IMR-90 (cell line): ENCODE measurements at regions not wholly inside any gene's neighbourhood (a gene's known extent, or its start where the extent isn't known, plus 50 kb on each side); places are given as distances from the start of the nearest gene placed in this dataset.

Source experiments
- ATAC-seq: fragments of 200-7000 bp; cut with Tn5 transposase; 2 replicates; pipeline ENCODE4 v1.9.1; 2020; ENCODE audit warnings: low read depth, mild to moderate bottlenecking, moderate library complexity
- BruUV-seq: library from RNA; stranded (reverse); fragments of 400-500 nt; replicated peaks from 2 replicates; lab custom pipeline; 2021; lab: Mats Ljungman, UMichigan
- CTCF ChIA-PET: fragments of 300-600 bp; formaldehyde crosslinking; extraction: SDS; loops from one replicate; lab custom pipeline; 2021; ENCODE audit warnings: antibody characterized with exemption; lab: Yijun Ruan, JAX
- POLR2A ChIA-PET: fragments of 300-600 bp; sonication (Branson Sonifier 250); formaldehyde crosslinking; loops from one replicate; lab custom pipeline; 2022; ENCODE audit warnings: antibody characterized with exemption; ENCODE audit not compliant: unreplicated experiment; lab: Charles Lee
- DNase-seq: peaks from one replicate; pipeline ENCODE4 v3.0.0; 2013
- H2AFZ ChIP-seq: replicated peaks from 2 replicates; pipeline ENCODE3; 2013; ENCODE audit warnings: low read length, mild to moderate bottlenecking; ENCODE audit not compliant: poor library complexity
- H2AK5ac ChIP-seq: 2 replicates; pipeline ENCODE4 v1.6.1; 2013; ENCODE audit warnings: low read depth, low read length, inconsistent platforms
- H2AK9ac ChIP-seq: replicated peaks from 2 replicates; pipeline ENCODE3; 2013; ENCODE audit warnings: mild to moderate bottlenecking, low read depth, low read length, moderate library complexity; ENCODE audit not compliant: poor library complexity
- H2BK120ac ChIP-seq: 2 replicates; pipeline ENCODE4 v1.6.1; 2013; ENCODE audit warnings: low read depth, low read length, inconsistent platforms
- H2BK15ac ChIP-seq: 3 replicates; pipeline ENCODE4 v1.6.1; 2013; ENCODE audit warnings: low read depth, low read length, inconsistent platforms
- H2BK20ac ChIP-seq: 2 replicates; pipeline ENCODE4 v1.6.1; 2013; ENCODE audit warnings: low read depth, mild to moderate bottlenecking, inconsistent platforms, low read length, moderate library complexity
- H2BK5ac ChIP-seq: 2 replicates; pipeline ENCODE4 v1.6.1; 2013; ENCODE audit warnings: mild to moderate bottlenecking, low read depth, low read length, inconsistent platforms; ENCODE audit not compliant: poor library complexity, severe bottlenecking
- H3K14ac ChIP-seq: replicated peaks from 2 replicates; pipeline ENCODE4 v1.6.1; 2013; ENCODE audit warnings: low read depth, low read length, inconsistent platforms
- H3K18ac ChIP-seq: 2 replicates; pipeline ENCODE4 v1.6.1; 2013; ENCODE audit warnings: low read depth, low read length, control low read depth
- H3K23ac ChIP-seq: 2 replicates; pipeline ENCODE4 v1.6.1; 2013; ENCODE audit warnings: low read depth, low read length, inconsistent platforms
- H3K27ac ChIP-seq: 2 replicates; pipeline ENCODE4 v1.5.1; 2013; ENCODE audit warnings: mild to moderate bottlenecking, control low read depth, low read length; ENCODE audit not compliant: insufficient read depth
- H3K27me3 ChIP-seq: 2 replicates; pipeline ENCODE4 v1.6.1; 2013; ENCODE audit warnings: low read length; ENCODE audit not compliant: control insufficient read depth, insufficient read depth
- H3K36me3 ChIP-seq: 2 replicates; pipeline ENCODE4 v1.6.1; 2013; ENCODE audit warnings: low read length, mixed read lengths; ENCODE audit not compliant: control insufficient read depth, insufficient read depth
- H3K4ac ChIP-seq: 2 replicates; pipeline ENCODE4 v1.6.1; 2013; ENCODE audit warnings: low read depth, low read length, inconsistent platforms
- H3K4me1 ChIP-seq: 2 replicates; pipeline ENCODE4 v1.6.1; 2013; ENCODE audit warnings: low read length, mixed read lengths; ENCODE audit not compliant: control insufficient read depth, insufficient read depth
- H3K4me2 ChIP-seq: 2 replicates; pipeline ENCODE4 v1.6.1; 2013; ENCODE audit warnings: low read depth, mild to moderate bottlenecking, control low read depth, low read length, moderate library complexity
- H3K4me3 ChIP-seq: 2 replicates; pipeline ENCODE4 v1.5.1; 2013; ENCODE audit warnings: low read depth, mild to moderate bottlenecking, control low read depth, low read length, moderate library complexity; ENCODE audit not compliant: insufficient read depth
- H3K56ac ChIP-seq: 2 replicates; pipeline ENCODE4 v1.6.1; 2013; ENCODE audit warnings: low read length, inconsistent platforms; ENCODE audit not compliant: insufficient read depth; ENCODE audit errors: extremely low read depth
- H3K79me1 ChIP-seq, 2 experiments: 2 replicates each; pipeline ENCODE4 v1.6.1; 2013; ENCODE audit warnings: low read length in 2 of 2, inconsistent platforms in 1 of 2, low read depth in 1 of 2
- H3K9ac ChIP-seq: 2 replicates; pipeline ENCODE4 v1.6.1; 2013; ENCODE audit warnings: low read depth, low read length, control low read depth
- H3K9me1 ChIP-seq: 2 replicates; pipeline ENCODE4 v1.6.1; 2013; ENCODE audit warnings: low read length, inconsistent platforms; ENCODE audit not compliant: insufficient read depth
- H3K9me3 ChIP-seq: 2 replicates; pipeline ENCODE4 v1.6.1; 2013; ENCODE audit warnings: low read length; ENCODE audit not compliant: control insufficient read depth, insufficient read depth
- H4K20me1 ChIP-seq: 2 replicates; pipeline ENCODE4 v1.6.1; 2013; ENCODE audit warnings: low read length, inconsistent platforms; ENCODE audit not compliant: insufficient read depth
- H4K5ac ChIP-seq: 2 replicates; pipeline ENCODE4 v1.6.1; 2013; ENCODE audit warnings: mild to moderate bottlenecking, low read depth, low read length, control low read depth
- H4K8ac ChIP-seq, 2 experiments: 2 replicates each; pipeline ENCODE4 v1.6.1; 2013; ENCODE audit warnings: low read depth in 2 of 2, low read length in 2 of 2, control low read depth in 1 of 2, inconsistent platforms in 1 of 2
- H4K91ac ChIP-seq: 2 replicates; pipeline ENCODE4 v1.6.1; 2013; ENCODE audit warnings: low read depth, low read length, inconsistent platforms; ENCODE audit not compliant: insufficient read depth
- BHLHE40 ChIP-seq: fragments of 150-350 bp; IDR thresholded peaks from 2 replicates; pipeline ENCODE4 v1.6.1; 2016; ENCODE audit warnings: mild to moderate bottlenecking, low read depth, low read length
- CEBPB ChIP-seq: IDR thresholded peaks from 2 replicates; pipeline ENCODE4 v1.6.1; 2012; ENCODE audit warnings: low read depth, low read length, improper control_type of control experiment
- CHD1 ChIP-seq: IDR thresholded peaks from 2 replicates; pipeline ENCODE4 v1.6.1; 2012; ENCODE audit warnings: low read depth, low read length, improper control_type of control experiment
- CTCF ChIP-seq: conservative IDR thresholded peaks from 2 replicates; pipeline ENCODE4 v1.5.1; 2012; ENCODE audit warnings: mild to moderate bottlenecking, low read depth, low read length, improper control_type of control experiment
- ELK1 ChIP-seq: fragments of 150-350 bp; IDR thresholded peaks from 2 replicates; pipeline ENCODE4 v1.6.1; 2016; ENCODE audit warnings: low read depth, mild to moderate bottlenecking, low read length, moderate library complexity, borderline replicate concordance
- FOS ChIP-seq: fragments of 150-350 bp; IDR thresholded peaks from 2 replicates; pipeline ENCODE4 v1.6.1; 2016; ENCODE audit warnings: low read depth, low read length
- MAFK ChIP-seq: IDR thresholded peaks from 2 replicates; pipeline ENCODE4 v1.6.1; 2012; ENCODE audit warnings: low read depth, low read length, improper control_type of control experiment
- MAZ ChIP-seq: IDR thresholded peaks from 2 replicates; pipeline ENCODE4 v1.6.1; 2012; ENCODE audit warnings: low read depth, mild to moderate bottlenecking, low read length, improper control_type of control experiment, moderate library complexity, borderline replicate concordance
- MXI1 ChIP-seq: IDR thresholded peaks from 2 replicates; pipeline ENCODE4 v1.6.1; 2012; ENCODE audit warnings: low read depth, mild to moderate bottlenecking, low read length, moderate library complexity, borderline replicate concordance
- NFE2L2 ChIP-seq: fragments of 150-350 bp; IDR thresholded peaks from 2 replicates; pipeline ENCODE4 v1.6.1; 2016; ENCODE audit warnings: low read depth, mild to moderate bottlenecking, low read length
- POLR2A ChIP-seq: IDR thresholded peaks from 2 replicates; pipeline ENCODE4 v1.6.1; 2012; ENCODE audit warnings: mild to moderate bottlenecking, low read depth, low read length
- RAD21 ChIP-seq: IDR thresholded peaks from 2 replicates; pipeline ENCODE4 v1.6.1; 2012; ENCODE audit warnings: low read length, improper control_type of control experiment
- RCOR1 ChIP-seq: IDR thresholded peaks from 2 replicates; pipeline ENCODE4 v1.6.1; 2012; ENCODE audit warnings: mild to moderate bottlenecking, low read length, improper control_type of control experiment; ENCODE audit not compliant: insufficient replicate concordance
- RFX5 ChIP-seq: IDR thresholded peaks from 2 replicates; pipeline ENCODE4 v1.8.0; 2012; ENCODE audit warnings: low read depth, mild to moderate bottlenecking, low read length, moderate library complexity
- SMC3 ChIP-seq: fragments of 150-350 bp; IDR thresholded peaks from 2 replicates; pipeline ENCODE4 v1.6.1; 2016; ENCODE audit warnings: low read depth, mild to moderate bottlenecking, antibody characterized with exemption, low read length, moderate library complexity
- USF2 ChIP-seq: fragments of 150-350 bp; IDR thresholded peaks from 2 replicates; pipeline ENCODE4 v1.6.1; 2017; ENCODE audit warnings: mild to moderate bottlenecking, antibody characterized with exemption, low read length, low read depth
- WGBS, 2 experiments: methylation state at CpG; one replicate each; pipeline versions ENCODE4 v1.1.5 to v1.1.7; 2013; ENCODE audit warnings: missing lambda C conversion rate in 2 of 2; ENCODE audit not compliant: insufficient read length in 1 of 2; ENCODE audit errors: extremely low coverage in 2 of 2; 5-methylcytosine and 5-hydroxymethylcytosine counted together
- dilution Hi-C: fragments of 300-500 bp; cut with HindIII; formaldehyde crosslinking; loops from one replicate; pipeline ENCODE4 v1.14.3; 2018; ENCODE audit warnings: low sequenced_read_pairs; ENCODE audit not compliant: unreplicated experiment
- in situ Hi-C: fragments of 300-500 bp; cut with MboI; formaldehyde crosslinking; loops from 3 replicates; pipeline ENCODE4 v1.14.3; 2019; ENCODE audit warnings: low sequenced_read_pairs, inconsistent platforms, mixed read lengths
- intact Hi-C: fragments of 100-400 bp; cut with micrococcal nuclease; formaldehyde crosslinking; loops from 2 replicates; pipeline ENCODE4 v1.10.0; 2022

GRCh38 chr2:193989645-193990044 lies 1667.4 kb upstream of the SLC39A10 start:
- in situ Hi-C loops (no loop called here), intact Hi-C loops (no loop called here), dilution Hi-C loops (no loop called here)
- Histone ChIP-seq H3K23ac (no peak overlapping the region), H4K20me1 (no peaks in the 10 kb centered on the region), H3K9me1 (no peaks in the 10 kb centered on the region), H3K9ac (no peak overlapping the region), H2AK9ac (no peak overlapping the region), H4K8ac (no peak overlapping the region), H3K18ac (no peak overlapping the region), H3K56ac (no peak overlapping the region), H3K4me1 (no peaks in the 10 kb centered on the region), H3K14ac (no peak overlapping the region), H3K9me3 (peaks cover 4% of the 10 kb centered on the region), H2BK5ac (no peak overlapping the region), H3K4ac (no peak overlapping the region), H2AFZ (no peak overlapping the region), H3K27ac (no peak overlapping the region), H3K79me1 (no peaks in the 10 kb centered on the region), H3K4me2 (no peak overlapping the region), H3K27me3 (no peaks in the 10 kb centered on the region), H2AK5ac (no peak overlapping the region), H3K4me3 (no peak overlapping the region), H4K5ac (no peak overlapping the region), H3K36me3 (no peaks in the 10 kb centered on the region), H2BK20ac (no peak overlapping the region), H2BK15ac (no peak overlapping the region), H2BK120ac (no peak overlapping the region), H4K91ac (no peak overlapping the region)
- no TSS peak for BruUV-seq
- WGBS, 2 experiments: no CpG with 5 or more reads among the region's 2 CpGs
- ATAC-seq: no peak
- DNase-seq: no peak
- no peak for TF ChIP-seq CTCF
- no peak for TF ChIP-seq RCOR1
- TF ChIP-seq NFE2L2: no peak
- TF ChIP-seq RAD21: no peak
- no peak for TF ChIP-seq CHD1
- TF ChIP-seq BHLHE40: no peak
- TF ChIP-seq USF2: no peak
- TF ChIP-seq MXI1: no peak
- TF ChIP-seq MAFK: no peak
- TF ChIP-seq FOS: no peak
- no peak for TF ChIP-seq RFX5
- no peak for TF ChIP-seq SMC3
- no peak for TF ChIP-seq MAZ
- TF ChIP-seq CEBPB: no peak
- no peak for TF ChIP-seq ELK1
- TF ChIP-seq POLR2A: no peak
- POLR2A ChIA-PET: no interaction called here
- CTCF ChIA-PET: no interaction called here
